K562 (cell line): ENCODE measurements at regions not wholly inside any gene's neighbourhood (a gene's known extent, or its start where the extent isn't known, plus 50 kb on each side); places are given as distances from the start of the nearest gene placed in this dataset.

Source experiments
- ATAC-seq: fragments of 200-7000 bp; cut with Tn5 transposase; 3 replicates; pipeline ENCODE4 v1.9.1; 2020; ENCODE audit warnings: moderate library complexity
- BruUV-seq: library from RNA; stranded (reverse); fragments of 400-500 nt; replicated peaks from 2 replicates; lab custom pipeline; 2021; lab: Mats Ljungman, UMichigan
- CTCF ChIA-PET: fragments of 300-600 bp; formaldehyde crosslinking; extraction: SDS; loops from one replicate; lab custom pipeline; 2021; ENCODE audit warnings: low intra/inter-chr PET ratio; lab: Yijun Ruan, JAX
- POLR2A ChIA-PET: fragments of 300-600, 350-650 bp; sonication (Branson Sonifier 250); formaldehyde crosslinking; extraction: SDS; loops from one replicate; lab custom pipeline; 2021; ENCODE audit warnings: antibody characterized with exemption, inconsistent platforms; lab: Yijun Ruan, JAX
- DNase-seq, 4 experiments: peaks; one replicate each; pipeline versions ENCODE4 v3.0.0 to v3.0.0-alpha.2; 2011 to 2018; ENCODE audit warnings: low spot score in 3 of 4, mixed read lengths in 3 of 4; ENCODE audit errors: extremely low read depth in 1 of 4
- FAIRE-seq: peaks from 2 replicates; lab custom pipeline; 2011; peaks lifted over from hg19 to GRCh38; lab: Jason Lieb, UNC
- H2AFZ ChIP-seq: 2 replicates; pipeline ENCODE4 v1.6.0; 2011; ENCODE audit warnings: low read depth, low read length, control low read depth, inconsistent platforms
- H3K27ac ChIP-seq: fragments of 200-600 bp; 3 replicates; pipeline ENCODE4 v1.8.0; 2011; ENCODE audit warnings: low read depth, mild to moderate bottlenecking, control low read depth, inconsistent platforms, low read length, moderate library complexity, mixed read lengths; ENCODE audit errors: extremely low read depth
- H3K27me3 ChIP-seq, 2 experiments: fragments of 300-600 bp in 1 of 2; 2 replicates in 1 of 2; 3 replicates in 1 of 2; pipeline versions ENCODE4 v1.6.0 to v1.8.0; 2011; ENCODE audit warnings: inconsistent platforms in 2 of 2, low read length in 2 of 2, mild to moderate bottlenecking in 1 of 2, mixed read lengths in 1 of 2, moderate library complexity in 1 of 2; ENCODE audit not compliant: control insufficient read depth in 2 of 2, insufficient read depth in 2 of 2
- H3K36me3 ChIP-seq: fragments of 300-600 bp; 3 replicates; pipeline ENCODE4 v1.8.0; 2011; ENCODE audit warnings: mild to moderate bottlenecking, low read length, inconsistent platforms; ENCODE audit not compliant: control insufficient read depth, insufficient read depth
- H3K4me1 ChIP-seq, 2 experiments: fragments of 200-600 bp in 1 of 2; replicated peaks in 1 of 2; 2 replicates in 1 of 2; 3 replicates in 1 of 2; pipeline versions ENCODE4 v1.5.1 to v1.8.0; 2011; ENCODE audit warnings: inconsistent platforms in 2 of 2, low read length in 2 of 2, mild to moderate bottlenecking in 1 of 2, mixed read lengths in 1 of 2, moderate library complexity in 1 of 2; ENCODE audit not compliant: control insufficient read depth in 2 of 2, insufficient read depth in 2 of 2
- H3K4me2 ChIP-seq: 2 replicates; pipeline ENCODE4 v1.6.1; 2011; ENCODE audit warnings: low read length, control low read depth, inconsistent platforms, mixed read lengths; ENCODE audit not compliant: insufficient read depth
- H3K4me3 ChIP-seq: fragments of 200-600 bp; sonication (generic), shearing (Covaris generic); 2 replicates; pipeline ENCODE4 v1.5.1; 2016; ENCODE audit warnings: control low read depth, inconsistent platforms
- H3K79me2 ChIP-seq: fragments of 200-600 bp; 3 replicates; pipeline ENCODE4 v1.8.0; 2011; ENCODE audit warnings: low read length, inconsistent platforms; ENCODE audit not compliant: control insufficient read depth, insufficient read depth
- H3K9ac ChIP-seq, 2 experiments: 2 replicates each; pipeline versions ENCODE4 v1.6.0 to v1.6.1; 2011; ENCODE audit warnings: low read depth in 2 of 2, low read length in 2 of 2, control low read depth in 1 of 2, inconsistent platforms in 1 of 2, mild to moderate bottlenecking in 1 of 2, mixed read lengths in 1 of 2; ENCODE audit not compliant: insufficient read depth in 1 of 2
- H3K9me1 ChIP-seq: one replicate; pipeline ENCODE4 v1.6.0; 2011; ENCODE audit warnings: inconsistent platforms, mild to moderate bottlenecking, low read length, moderate library complexity; ENCODE audit not compliant: control insufficient read depth, insufficient read depth
- H3K9me3 ChIP-seq: replicated peaks from 2 replicates; pipeline ENCODE4 v1.5.1; 2011; ENCODE audit warnings: low read depth, low read length, inconsistent platforms; ENCODE audit not compliant: control insufficient read depth, insufficient read depth
- H4K20me1 ChIP-seq: replicated peaks from 2 replicates; pipeline ENCODE4 v1.6.1; 2011; ENCODE audit warnings: low read length, inconsistent platforms, mixed read lengths; ENCODE audit not compliant: control insufficient read depth, insufficient read depth
- ARNT ChIP-seq, 2 experiments: fragments of 450-650 bp; IDR thresholded peaks; 2 replicates each; pipeline ENCODE4 v1.6.1; 2016; ENCODE audit warnings: mild to moderate bottlenecking in 1 of 2
- BACH1 ChIP-seq: fragments of 200-800 bp; sonication (Bioruptor generic); IDR thresholded peaks from 2 replicates; pipeline ENCODE4 v1.6.1; 2016; ENCODE audit warnings: missing genetic modification characterization, missing compliant biosample characterization
- CBX2 ChIP-seq: fragments of 200-600 bp; sonication (generic); IDR thresholded peaks from one replicate; pipeline ENCODE4 v1.6.1; 2012; ENCODE audit warnings: mild to moderate bottlenecking, low read length, inconsistent platforms; ENCODE audit not compliant: insufficient read depth, poor library complexity, severe bottlenecking
- CREB5 ChIP-seq: fragments of 250-450 bp; sonication (Bioruptor Pico); IDR thresholded peaks from 2 replicates; pipeline ENCODE4 v1.5.0; 2020; ENCODE audit warnings: mild to moderate bottlenecking
- HEY1 ChIP-seq: fragments of 250-450 bp; sonication (Bioruptor Pico); IDR thresholded peaks from 2 replicates; pipeline ENCODE4 v1.5.0; 2020; ENCODE audit warnings: mild to moderate bottlenecking, moderate library complexity, borderline replicate concordance
- HINFP ChIP-seq: fragments of 450-650 bp; conservative IDR thresholded peaks from 2 replicates; pipeline ENCODE4 v1.6.1; 2016; ENCODE audit warnings: missing genetic modification characterization, low read depth, mild to moderate bottlenecking, control low read depth, missing compliant biosample characterization
- KLF1 ChIP-seq: fragments of 450-650 bp; IDR thresholded peaks from 2 replicates; pipeline ENCODE4 v1.6.1; 2016; ENCODE audit warnings: missing genetic modification characterization, missing compliant biosample characterization
- KLF13 ChIP-seq: fragments of 450-650 bp; IDR thresholded peaks from 2 replicates; pipeline ENCODE4 v1.6.1; 2016; ENCODE audit warnings: missing genetic modification characterization, low read depth, mild to moderate bottlenecking, missing compliant biosample characterization, moderate library complexity, borderline replicate concordance
- L3MBTL2 ChIP-seq: fragments of 450-650 bp; IDR thresholded peaks from 2 replicates; pipeline ENCODE4 v1.6.1; 2016; ENCODE audit warnings: mild to moderate bottlenecking, moderate library complexity
- MAX ChIP-seq: sonication (generic); formaldehyde crosslinking; IDR thresholded peaks from 2 replicates; pipeline ENCODE4 v1.9.0; 2022; ENCODE audit warnings: mild to moderate bottlenecking, missing genetic modification reagents
- MED1 ChIP-seq: sonication (generic); formaldehyde crosslinking; IDR thresholded peaks from 2 replicates; pipeline ENCODE4 v1.8.1; 2023; ENCODE audit warnings: missing genetic modification reagents, borderline replicate concordance
- SMC3 ChIP-seq: conservative IDR thresholded peaks from 2 replicates; pipeline ENCODE4 v1.6.1; 2011; ENCODE audit warnings: low read depth, low read length, improper control_type of control experiment; ENCODE audit not compliant: insufficient read depth
- SNIP1 ChIP-seq: fragments of 450-650 bp; IDR thresholded peaks from 2 replicates; pipeline ENCODE4 v1.7.1; 2017; ENCODE audit warnings: low read depth, mild to moderate bottlenecking
- SREBF1 ChIP-seq: fragments of 150-350 bp; IDR thresholded peaks from 2 replicates; pipeline ENCODE4 v1.6.1; 2014; ENCODE audit warnings: antibody characterized with exemption, low read depth, low read length, borderline replicate concordance
- ZNF143 ChIP-seq: sonication (generic); formaldehyde crosslinking; IDR thresholded peaks from 2 replicates; pipeline ENCODE4 v1.9.0; 2022; ENCODE audit warnings: mild to moderate bottlenecking, missing genetic modification reagents
- ZNF398 ChIP-seq: fragments of 250-450 bp; sonication (Bioruptor Pico); IDR thresholded peaks from 2 replicates; pipeline ENCODE4 v1.8.0; 2021; ENCODE audit warnings: moderate library complexity, mild to moderate bottlenecking, inconsistent platforms
- WGBS: fragments of 100-300 bp; shearing (Covaris generic); methylation state at CpG from one replicate; pipeline ENCODE4 v1.1.6; 2016; ENCODE audit warnings: low coverage, mixed read lengths; ENCODE audit not compliant: insufficient coverage; ENCODE audit errors: missing lambda C conversion rate; 5-methylcytosine and 5-hydroxymethylcytosine counted together
- in situ Hi-C: fragments of 300-500 bp; cut with MboI; formaldehyde crosslinking; loops from 4 replicates; pipeline ENCODE4 v1.15.0; 2018; ENCODE audit warnings: inconsistent platforms, mixed read lengths
- intact Hi-C: fragments of 100-400 bp; cut with micrococcal nuclease; formaldehyde crosslinking; loops from 2 replicates; pipeline ENCODE4 v1.14.2; 2022
- TF ChIP-seq, protein P1 (sequence below): fragments of 450-650 bp; formaldehyde crosslinking; IDR thresholded peaks from 2 replicates; pipeline ENCODE4 v1.4.0; 2020; ENCODE audit warnings: mild to moderate bottlenecking

DNA sequence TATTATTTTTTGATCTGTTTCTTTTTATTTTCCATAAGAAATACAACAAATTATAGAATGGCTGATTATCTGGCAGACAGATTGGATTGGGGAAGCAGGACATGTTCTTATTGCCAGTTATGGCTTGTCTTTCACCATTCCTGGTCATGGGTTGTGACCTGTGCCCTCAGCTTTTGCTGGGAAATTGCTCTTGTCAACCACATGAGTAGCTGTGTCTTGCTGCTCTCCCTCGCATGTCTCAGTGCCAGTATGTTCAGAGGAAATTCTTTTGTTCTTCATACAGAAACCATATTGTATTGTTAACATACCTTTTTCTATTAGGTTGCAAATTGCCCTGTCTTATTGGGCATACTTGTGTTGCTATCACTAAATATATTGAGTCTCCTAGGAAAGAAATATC is 344.1 kb downstream of the OSTF1 start:
- ATAC-seq (no peak), FAIRE-seq (no peak), DNase-seq (no peak)
- H3K9me3 ChIP-seq, result no peaks in the 10 kb centered on the region
- H3K4me2 ChIP-seq, result no peak overlapping the region
- H4K20me1 ChIP-seq, result no peaks in the 10 kb centered on the region
- H3K4me3 ChIP-seq, result no peak overlapping the region
- ChIA-PET CTCF (no interaction called here), POLR2A (no interaction called here)
- H3K36me3 ChIP-seq, result no peaks in the 10 kb centered on the region
- intact Hi-C loops (no loop called here), in situ Hi-C loops (no loop called here)
- no peaks in the 10 kb centered on the region for H3K27me3 ChIP-seq
- no peaks in the 10 kb centered on the region for H3K4me1 ChIP-seq
- no peaks in the 10 kb centered on the region for H3K9me1 ChIP-seq
- no peak overlapping the region for H3K9ac ChIP-seq
- BruUV-seq, result no TSS peak
- H3K79me2 ChIP-seq, result no peaks in the 10 kb centered on the region
- no peak overlapping the region for H3K27ac ChIP-seq
- no peak overlapping the region for H2AFZ ChIP-seq
- 0% methylated on average over 1 of the region's 1 CpG for WGBS
- TF ChIP-seq SMC3 (no peak), BACH1 (tag) (no peak), CBX2 (no peak), MAX (no peak), CREB5 (no peak), MED1 (no peak), ZNF398 (CRISPR knock-in tag) (no peak), L3MBTL2 (no peak), HINFP (no peak), HEY1 (no peak), SNIP1 (no peak), ZNF143 (CRISPR knock-in tag) (no peak), KLF1 (tag) (no peak), SREBF1 (no peak), KLF13 (no peak), ARNT (IDR thresholded peaks at IDR 0.05) (no peak)
- TF ChIP-seq, protein P1, sequence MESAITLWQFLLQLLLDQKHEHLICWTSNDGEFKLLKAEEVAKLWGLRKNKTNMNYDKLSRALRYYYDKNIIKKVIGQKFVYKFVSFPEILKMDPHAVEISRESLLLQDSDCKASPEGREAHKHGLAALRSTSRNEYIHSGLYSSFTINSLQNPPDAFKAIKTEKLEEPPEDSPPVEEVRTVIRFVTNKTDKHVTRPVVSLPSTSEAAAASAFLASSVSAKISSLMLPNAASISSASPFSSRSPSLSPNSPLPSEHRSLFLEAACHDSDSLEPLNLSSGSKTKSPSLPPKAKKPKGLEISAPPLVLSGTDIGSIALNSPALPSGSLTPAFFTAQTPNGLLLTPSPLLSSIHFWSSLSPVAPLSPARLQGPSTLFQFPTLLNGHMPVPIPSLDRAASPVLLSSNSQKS, result no peak
